HepG2 (cell line): ENCODE measurements at regions not wholly inside any gene's neighbourhood (a gene's known extent, or its start where the extent isn't known, plus 50 kb on each side); places are given as distances from the start of the nearest gene placed in this dataset.

Source experiments
- ETV5 ChIP-seq: IDR thresholded peaks from 2 replicates; pipeline ENCODE4 v1.6.1; 2018; ENCODE audit warnings: missing biosample characterization, missing genetic modification reagents, inconsistent platforms, borderline replicate concordance
- GPN1 ChIP-seq: sonication (generic); formaldehyde crosslinking; IDR thresholded peaks from 2 replicates; pipeline ENCODE4 v1.5.1; 2020; ENCODE audit warnings: missing genetic modification reagents, borderline replicate concordance
- HDAC2 ChIP-seq: sonication (generic); formaldehyde crosslinking; IDR thresholded peaks from 2 replicates; pipeline ENCODE4 v1.4.0; 2020; ENCODE audit warnings: missing genetic modification reagents
- JUNB ChIP-seq: sonication (generic); formaldehyde crosslinking; IDR thresholded peaks from 2 replicates; pipeline ENCODE4 v1.8.0; 2022; ENCODE audit warnings: missing genetic modification reagents, mild to moderate bottlenecking, borderline replicate concordance
- LCORL ChIP-seq, 2 experiments: fragments of 450-650 bp in 1 of 2; sonication (generic) in 1 of 2; formaldehyde crosslinking in 1 of 2; IDR thresholded peaks; 2 replicates each; pipeline versions ENCODE4 v1.5.0 to v1.6.1; 2017 to 2020; ENCODE audit warnings: antibody characterized with exemption in 1 of 2, missing genetic modification reagents in 1 of 2
- NAIF1 ChIP-seq: sonication (generic); formaldehyde crosslinking; IDR thresholded peaks from 2 replicates; pipeline ENCODE4 v1.5.0; 2020; ENCODE audit warnings: mild to moderate bottlenecking, missing genetic modification reagents, borderline replicate concordance
- U2AF1 ChIP-seq: fragments of 200-400 bp; formaldehyde crosslinking; optimal IDR thresholded peaks from 2 replicates; pipeline ENCODE3; 2017; ENCODE audit warnings: mild to moderate bottlenecking, low read depth, low read length
- ZBTB3 ChIP-seq: sonication (generic); formaldehyde crosslinking; IDR thresholded peaks from 2 replicates; pipeline ENCODE4 v1.4.0; 2020; ENCODE audit warnings: low read depth, mild to moderate bottlenecking, moderate library complexity, missing genetic modification reagents, borderline replicate concordance
- ZMAT3 ChIP-seq: sonication (generic); formaldehyde crosslinking; conservative IDR thresholded peaks from 2 replicates; pipeline ENCODE4 v1.7.0; 2021; ENCODE audit warnings: missing genetic modification reagents
- ZNF264 ChIP-seq: sonication (generic); formaldehyde crosslinking; IDR thresholded peaks from 2 replicates; pipeline ENCODE4 v1.4.0; 2020; ENCODE audit warnings: missing genetic modification reagents
- ZNF431 ChIP-seq: sonication (generic); formaldehyde crosslinking; IDR thresholded peaks from 2 replicates; pipeline ENCODE4 v1.9.0; 2022; ENCODE audit warnings: missing genetic modification reagents, low read depth, mild to moderate bottlenecking, borderline replicate concordance
- ZNF737 ChIP-seq: sonication (generic); formaldehyde crosslinking; IDR thresholded peaks from 2 replicates; pipeline ENCODE4 v1.5.0; 2020; ENCODE audit warnings: missing genetic modification reagents, mild to moderate bottlenecking, borderline replicate concordance
- ZNF761 ChIP-seq: sonication (generic); formaldehyde crosslinking; conservative IDR thresholded peaks from 2 replicates; pipeline ENCODE4 v1.4.0; 2020; ENCODE audit warnings: mild to moderate bottlenecking, missing genetic modification reagents
- ZSCAN12 ChIP-seq: sonication (generic); formaldehyde crosslinking; IDR thresholded peaks from 2 replicates; pipeline ENCODE4 v1.9.0; 2021; ENCODE audit warnings: mild to moderate bottlenecking, missing genetic modification reagents
- TF ChIP-seq, protein P1 (sequence below): sonication (generic); formaldehyde crosslinking; IDR thresholded peaks from 2 replicates; pipeline ENCODE4 v1.4.0; 2020; ENCODE audit warnings: missing genetic modification reagents, borderline replicate concordance
- TF ChIP-seq, protein P2 (sequence below): conservative IDR thresholded peaks from 2 replicates; pipeline ENCODE4 v1.6.1; 2018; ENCODE audit warnings: missing genetic modification reagents
- TF ChIP-seq, protein P3 (sequence below): sonication (generic); formaldehyde crosslinking; IDR thresholded peaks from 2 replicates; pipeline ENCODE4 v1.9.0; 2022; ENCODE audit warnings: low read depth, missing genetic modification reagents
- TF ChIP-seq, protein P4 (sequence below): sonication (generic); formaldehyde crosslinking; IDR thresholded peaks from 2 replicates; pipeline ENCODE4 v1.4.0; 2020; ENCODE audit warnings: mild to moderate bottlenecking, missing genetic modification reagents, borderline replicate concordance
- TF ChIP-seq, protein P5 (sequence below): sonication (generic); formaldehyde crosslinking; IDR thresholded peaks from 2 replicates; pipeline ENCODE4 v1.9.0; 2021; ENCODE audit warnings: missing genetic modification reagents, borderline replicate concordance

DNA sequence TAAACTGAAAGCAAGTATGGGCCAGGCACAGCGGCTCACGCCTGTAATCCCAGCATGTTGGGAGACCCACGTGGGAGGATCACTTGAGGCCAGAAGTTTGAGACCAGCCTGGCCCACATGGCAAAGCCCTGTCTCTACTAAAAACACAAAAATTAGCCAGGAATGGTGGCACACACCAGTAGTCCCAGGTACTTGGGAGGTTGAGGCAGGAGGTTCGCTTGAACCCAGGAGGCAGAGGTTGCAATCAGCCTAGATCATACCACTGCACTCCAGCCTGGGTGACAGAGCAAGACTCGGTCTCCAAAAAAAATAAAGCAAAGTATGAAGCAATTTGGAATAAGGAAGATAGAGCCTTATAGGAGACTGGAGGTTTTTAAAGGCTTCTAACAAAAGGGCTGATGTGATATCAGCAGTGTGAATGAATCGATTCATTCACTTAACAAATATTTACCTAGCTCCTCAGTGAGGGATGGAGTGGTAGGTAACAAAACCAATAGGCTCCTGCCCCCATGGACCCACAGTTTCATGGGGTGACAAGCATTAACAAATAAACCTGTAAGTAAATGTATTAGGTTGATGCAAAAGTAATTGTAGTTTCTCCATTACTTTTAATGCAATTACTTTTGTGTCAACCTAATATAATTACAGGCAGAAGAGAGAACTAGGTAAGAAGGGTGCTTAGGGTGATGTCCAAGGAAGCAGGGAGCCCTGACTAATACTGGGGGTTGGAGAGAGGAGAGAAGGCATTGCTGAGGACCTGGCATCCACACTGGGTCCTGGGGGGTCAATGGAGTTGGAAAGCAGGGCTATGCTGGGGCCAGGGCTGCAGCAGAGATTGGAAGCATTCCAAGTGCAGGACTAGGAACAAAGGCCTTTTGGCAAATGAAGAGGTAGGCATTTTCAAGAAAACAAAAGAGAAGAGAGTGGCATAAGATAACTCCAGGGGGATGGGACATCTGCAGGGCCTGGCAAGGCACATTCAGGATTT, 195.4 kb upstream of the ARL4C start (continued):
- TF ChIP-seq, protein P1, sequence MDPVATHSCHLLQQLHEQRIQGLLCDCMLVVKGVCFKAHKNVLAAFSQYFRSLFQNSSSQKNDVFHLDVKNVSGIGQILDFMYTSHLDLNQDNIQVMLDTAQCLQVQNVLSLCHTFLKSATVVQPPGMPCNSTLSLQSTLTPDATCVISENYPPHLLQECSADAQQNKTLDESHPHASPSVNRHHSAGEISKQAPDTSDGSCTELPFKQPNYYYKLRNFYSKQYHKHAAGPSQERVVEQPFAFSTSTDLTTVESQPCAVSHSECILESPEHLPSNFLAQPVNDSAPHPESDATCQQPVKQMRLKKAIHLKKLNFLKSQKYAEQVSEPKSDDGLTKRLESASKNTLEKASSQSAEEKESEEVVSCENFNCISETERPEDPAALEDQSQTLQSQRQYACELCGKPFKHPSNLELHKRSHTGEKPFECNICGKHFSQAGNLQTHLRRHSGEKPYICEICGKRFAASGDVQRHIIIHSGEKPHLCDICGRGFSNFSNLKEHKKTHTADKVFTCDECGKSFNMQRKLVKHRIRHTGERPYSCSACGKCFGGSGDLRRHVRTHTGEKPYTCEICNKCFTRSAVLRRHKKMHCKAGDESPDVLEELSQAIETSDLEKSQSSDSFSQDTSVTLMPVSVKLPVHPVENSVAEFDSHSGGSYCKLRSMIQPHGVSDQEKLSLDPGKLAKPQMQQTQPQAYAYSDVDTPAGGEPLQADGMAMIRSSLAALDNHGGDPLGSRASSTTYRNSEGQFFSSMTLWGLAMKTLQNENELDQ (CRISPR knock-in tag), result no peak
- TF ChIP-seq LCORL (IDR thresholded peaks at IDR 0.05), result no peak
- TF ChIP-seq LCORL (CRISPR knock-in tag; IDR thresholded peaks at IDR 0.05), result peak; percentile 68
- no peak for TF ChIP-seq ZNF737 (CRISPR knock-in tag)
- TF ChIP-seq ZMAT3, result 0 out of 2 replicates have a peak, but pooled peaks have one; percentile 8
- TF ChIP-seq, protein P2, sequence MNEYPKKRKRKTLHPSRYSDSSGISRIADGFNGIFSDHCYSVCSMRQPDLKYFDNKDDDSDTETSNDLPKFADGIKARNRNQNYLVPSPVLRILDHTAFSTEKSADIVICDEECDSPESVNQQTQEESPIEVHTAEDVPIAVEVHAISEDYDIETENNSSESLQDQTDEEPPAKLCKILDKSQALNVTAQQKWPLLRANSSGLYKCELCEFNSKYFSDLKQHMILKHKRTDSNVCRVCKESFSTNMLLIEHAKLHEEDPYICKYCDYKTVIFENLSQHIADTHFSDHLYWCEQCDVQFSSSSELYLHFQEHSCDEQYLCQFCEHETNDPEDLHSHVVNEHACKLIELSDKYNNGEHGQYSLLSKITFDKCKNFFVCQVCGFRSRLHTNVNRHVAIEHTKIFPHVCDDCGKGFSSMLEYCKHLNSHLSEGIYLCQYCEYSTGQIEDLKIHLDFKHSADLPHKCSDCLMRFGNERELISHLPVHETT, result no peak
- TF ChIP-seq ZSCAN12 (CRISPR knock-in tag), result no peak
- TF ChIP-seq NAIF1 (CRISPR knock-in tag), result peak; percentile 81
- TF ChIP-seq ZNF761 (CRISPR knock-in tag), result no peak
- TF ChIP-seq ZNF264 (CRISPR knock-in tag), result no peak; the same call in 1 of the 2 replicates
- no peak for TF ChIP-seq ZNF431
- no peak for TF ChIP-seq ZBTB3
- no peak for TF ChIP-seq U2AF1
- 0 out of 2 replicates have a peak, but pooled peaks have one; percentile 50 for TF ChIP-seq ETV5
- no peak for TF ChIP-seq GPN1 (CRISPR knock-in tag)
- no peak; the same call in 1 of the 2 replicates for TF ChIP-seq JUNB
- TF ChIP-seq, protein P3, sequence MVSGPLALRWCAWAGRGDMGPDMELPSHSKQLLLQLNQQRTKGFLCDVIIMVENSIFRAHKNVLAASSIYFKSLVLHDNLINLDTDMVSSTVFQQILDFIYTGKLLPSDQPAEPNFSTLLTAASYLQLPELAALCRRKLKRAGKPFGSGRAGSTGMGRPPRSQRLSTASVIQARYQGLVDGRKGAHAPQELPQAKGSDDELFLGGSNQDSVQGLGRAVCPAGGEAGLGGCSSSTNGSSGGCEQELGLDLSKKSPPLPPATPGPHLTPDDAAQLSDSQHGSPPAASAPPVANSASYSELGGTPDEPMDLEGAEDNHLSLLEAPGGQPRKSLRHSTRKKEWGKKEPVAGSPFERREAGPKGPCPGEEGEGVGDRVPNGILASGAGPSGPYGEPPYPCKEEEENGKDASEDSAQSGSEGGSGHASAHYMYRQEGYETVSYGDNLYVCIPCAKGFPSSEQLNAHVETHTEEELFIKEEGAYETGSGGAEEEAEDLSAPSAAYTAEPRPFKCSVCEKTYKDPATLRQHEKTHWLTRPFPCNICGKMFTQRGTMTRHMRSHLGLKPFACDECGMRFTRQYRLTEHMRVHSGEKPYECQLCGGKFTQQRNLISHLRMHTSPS, result peak; percentile 24
- peak; percentile 45 for TF ChIP-seq HDAC2
- TF ChIP-seq, protein P4, sequence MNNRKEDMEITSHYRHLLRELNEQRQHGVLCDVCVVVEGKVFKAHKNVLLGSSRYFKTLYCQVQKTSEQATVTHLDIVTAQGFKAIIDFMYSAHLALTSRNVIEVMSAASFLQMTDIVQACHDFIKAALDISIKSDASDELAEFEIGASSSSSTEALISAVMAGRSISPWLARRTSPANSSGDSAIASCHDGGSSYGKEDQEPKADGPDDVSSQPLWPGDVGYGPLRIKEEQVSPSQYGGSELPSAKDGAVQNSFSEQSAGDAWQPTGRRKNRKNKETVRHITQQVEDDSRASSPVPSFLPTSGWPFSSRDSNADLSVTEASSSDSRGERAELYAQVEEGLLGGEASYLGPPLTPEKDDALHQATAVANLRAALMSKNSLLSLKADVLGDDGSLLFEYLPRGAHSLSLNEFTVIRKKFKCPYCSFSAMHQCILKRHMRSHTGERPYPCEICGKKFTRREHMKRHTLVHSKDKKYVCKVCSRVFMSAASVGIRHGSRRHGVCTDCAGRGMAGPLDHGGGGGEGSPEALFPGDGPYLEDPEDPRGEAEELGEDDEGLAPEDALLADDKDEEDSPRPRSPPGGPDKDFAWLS (CRISPR knock-in tag), result no peak
- TF ChIP-seq, protein P5, sequence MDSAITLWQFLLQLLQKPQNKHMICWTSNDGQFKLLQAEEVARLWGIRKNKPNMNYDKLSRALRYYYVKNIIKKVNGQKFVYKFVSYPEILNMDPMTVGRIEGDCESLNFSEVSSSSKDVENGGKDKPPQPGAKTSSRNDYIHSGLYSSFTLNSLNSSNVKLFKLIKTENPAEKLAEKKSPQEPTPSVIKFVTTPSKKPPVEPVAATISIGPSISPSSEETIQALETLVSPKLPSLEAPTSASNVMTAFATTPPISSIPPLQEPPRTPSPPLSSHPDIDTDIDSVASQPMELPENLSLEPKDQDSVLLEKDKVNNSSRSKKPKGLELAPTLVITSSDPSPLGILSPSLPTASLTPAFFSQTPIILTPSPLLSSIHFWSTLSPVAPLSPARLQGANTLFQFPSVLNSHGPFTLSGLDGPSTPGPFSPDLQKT (CRISPR knock-in tag), result no peak
